ENCODE measurements at regions not wholly inside any gene's neighbourhood (a gene's known extent, or its start where the extent isn't known, plus 50 kb on each side); places are given as distances from the start of the nearest gene placed in this dataset.
"Not testable (repeated sequence)": the region's sequence is repeated elsewhere in the genome, so short reads cannot be mapped to it uniquely, and the experiment has no call there.

- Histone ChIP-seq H3K4me1 (ENCODE audit: control insufficient read depth, insufficient read depth, low read length) (no peaks in the 10 kb centered on the region), H3K4me3 (ENCODE audit: low read length) (no peak overlapping the region), H3K27ac (ENCODE audit: low read depth, low read length) (no peak overlapping the region), H3K36me3 (ENCODE audit: control insufficient read depth, insufficient read depth, low read length) (no peaks in the 10 kb centered on the region), H3K27me3 (ENCODE audit: control insufficient read depth, insufficient read depth, low read length) (no peaks in the 10 kb centered on the region), H3K9ac (ENCODE audit: low read length) (no peak overlapping the region)
Measured at GRCh38 chr3:177883091-177883490, 653.1 kb upstream of the KCNMB2 start.

- Histone ChIP-seq H3K4me3 (ENCODE audit: low read length) (no peak overlapping the region), H3K9ac (ENCODE audit: low read length) (no peak overlapping the region), H3K36me3 (ENCODE audit: control insufficient read depth, insufficient read depth, low read length) (no peaks in the 10 kb centered on the region), H3K27me3 (ENCODE audit: control insufficient read depth, insufficient read depth, low read length) (no peaks in the 10 kb centered on the region), H3K27ac (ENCODE audit: low read depth, low read length) (no peak overlapping the region), H3K4me1 (ENCODE audit: control insufficient read depth, insufficient read depth, low read length) (no peaks in the 10 kb centered on the region)
Measured at GRCh38 chr3:177883957-177884356, 652.3 kb upstream of the KCNMB2 start.

- Histone ChIP-seq H3K9ac (ENCODE audit: low read length) (no peak overlapping the region), H3K27me3 (ENCODE audit: control insufficient read depth, insufficient read depth, low read length) (no peaks in the 10 kb centered on the region), H3K36me3 (ENCODE audit: control insufficient read depth, insufficient read depth, low read length) (no peaks in the 10 kb centered on the region), H3K4me3 (ENCODE audit: low read length) (no peak overlapping the region), H3K4me1 (ENCODE audit: control insufficient read depth, insufficient read depth, low read length) (no peaks in the 10 kb centered on the region), H3K27ac (ENCODE audit: low read depth, low read length) (no peak overlapping the region)
Measured at GRCh38 chr3:177885063-177885462, 651.2 kb upstream of the KCNMB2 start.

GRCh38 chr3:177886501-177886900 lies 649.7 kb upstream of the KCNMB2 start:
- no peak overlapping the region for H3K27ac ChIP-seq (ENCODE audit: low read depth, low read length)
- H3K27me3 ChIP-seq (ENCODE audit: control insufficient read depth, insufficient read depth, low read length) = no peaks in the 10 kb centered on the region
- no peaks in the 10 kb centered on the region for H3K36me3 ChIP-seq (ENCODE audit: control insufficient read depth, insufficient read depth, low read length)
- H3K4me3 ChIP-seq (ENCODE audit: low read length) = no peak overlapping the region
- H3K4me1 ChIP-seq (ENCODE audit: control insufficient read depth, insufficient read depth, low read length) = no peaks in the 10 kb centered on the region
- H3K9ac ChIP-seq (ENCODE audit: low read length) = no peak overlapping the region

- Histone ChIP-seq H3K27ac (ENCODE audit: low read depth, low read length) (no peak overlapping the region), H3K9ac (ENCODE audit: low read length) (no peak overlapping the region), H3K27me3 (ENCODE audit: control insufficient read depth, insufficient read depth, low read length) (no peaks in the 10 kb centered on the region)
Measured at GRCh38 chr3:177887475-177887874, 648.8 kb upstream of the KCNMB2 start.

GRCh38 chr3:177889161-177889560 lies 647.1 kb upstream of the KCNMB2 start:
- Histone ChIP-seq H3K9ac (ENCODE audit: low read length) (no peak overlapping the region), H3K36me3 (ENCODE audit: control insufficient read depth, insufficient read depth, low read length) (no peaks in the 10 kb centered on the region), H3K27ac (ENCODE audit: low read depth, low read length) (no peak overlapping the region)

More at GRCh38 chr3:177887475-177887874, 648.8 kb upstream of the KCNMB2 start:
- Histone ChIP-seq H3K36me3 (ENCODE audit: control insufficient read depth, insufficient read depth, low read length) (no peaks in the 10 kb centered on the region), H3K4me3 (ENCODE audit: low read length) (no peak overlapping the region), H3K4me1 (ENCODE audit: control insufficient read depth, insufficient read depth, low read length) (no peaks in the 10 kb centered on the region)

GRCh38 chr3:177889652-177890358 lies 646.4 kb upstream of the KCNMB2 start:
- H3K4me3 ChIP-seq (ENCODE audit: low read length) = no peak overlapping the region
- H3K27ac ChIP-seq (ENCODE audit: low read depth, low read length) = no peak overlapping the region
- no peak overlapping the region for H3K9ac ChIP-seq (ENCODE audit: low read length)
- no peaks in the 10 kb centered on the region for H3K27me3 ChIP-seq (ENCODE audit: control insufficient read depth, insufficient read depth, low read length)
- no peaks in the 10 kb centered on the region for H3K4me1 ChIP-seq (ENCODE audit: control insufficient read depth, insufficient read depth, low read length)
- no peaks in the 10 kb centered on the region for H3K36me3 ChIP-seq (ENCODE audit: control insufficient read depth, insufficient read depth, low read length)

More at GRCh38 chr3:177889161-177889560, 647.1 kb upstream of the KCNMB2 start:
- Histone ChIP-seq H3K27me3 (ENCODE audit: control insufficient read depth, insufficient read depth, low read length) (no peaks in the 10 kb centered on the region), H3K4me3 (ENCODE audit: low read length) (no peak overlapping the region), H3K4me1 (ENCODE audit: control insufficient read depth, insufficient read depth, low read length) (no peaks in the 10 kb centered on the region)

- H3K4me1 ChIP-seq (ENCODE audit: control insufficient read depth, insufficient read depth, low read length) = no peaks in the 10 kb centered on the region
- H3K4me3 ChIP-seq (ENCODE audit: low read length) = no peak overlapping the region
- no peaks in the 10 kb centered on the region for H3K36me3 ChIP-seq (ENCODE audit: control insufficient read depth, insufficient read depth, low read length)
- H3K27me3 ChIP-seq (ENCODE audit: control insufficient read depth, insufficient read depth, low read length) = no peaks in the 10 kb centered on the region
- H3K27ac ChIP-seq (ENCODE audit: low read depth, low read length) = no peak overlapping the region
- H3K9ac ChIP-seq (ENCODE audit: low read length) = no peak overlapping the region
Measured at GRCh38 chr3:177890359-177890683, 645.9 kb upstream of the KCNMB2 start.

- not testable (repeated sequence) for H3K36me3 ChIP-seq (ENCODE audit: control insufficient read depth, insufficient read depth, low read length)
Measured at GRCh38 chr3:177891569-177891968, 644.7 kb upstream of the KCNMB2 start.

GRCh38 chr3:177893331-177893730 lies 642.9 kb upstream of the KCNMB2 start:
- H3K4me1 ChIP-seq (ENCODE audit: control insufficient read depth, insufficient read depth, low read length) = no peaks in the 10 kb centered on the region
- H3K9ac ChIP-seq (ENCODE audit: low read length) = no peak overlapping the region
- H3K27me3 ChIP-seq (ENCODE audit: control insufficient read depth, insufficient read depth, low read length) = no peaks in the 10 kb centered on the region
- no peaks in the 10 kb centered on the region for H3K36me3 ChIP-seq (ENCODE audit: control insufficient read depth, insufficient read depth, low read length)
- H3K4me3 ChIP-seq (ENCODE audit: low read length) = no peak overlapping the region
- H3K27ac ChIP-seq (ENCODE audit: low read depth, low read length) = no peak overlapping the region

More at GRCh38 chr3:177891569-177891968, 644.7 kb upstream of the KCNMB2 start:
- not testable (repeated sequence) for H3K27ac ChIP-seq (ENCODE audit: low read depth, low read length); H3K27me3 ChIP-seq (ENCODE audit: control insufficient read depth, insufficient read depth, low read length); H3K9ac ChIP-seq (ENCODE audit: low read length); H3K4me1 ChIP-seq (ENCODE audit: control insufficient read depth, insufficient read depth, low read length); H3K4me3 ChIP-seq (ENCODE audit: low read length)

- H3K4me3 ChIP-seq (ENCODE audit: low read length) = no peak overlapping the region
- H3K27ac ChIP-seq (ENCODE audit: low read depth, low read length) = no peak overlapping the region
- no peaks in the 10 kb centered on the region for H3K27me3 ChIP-seq (ENCODE audit: control insufficient read depth, insufficient read depth, low read length)
- no peaks in the 10 kb centered on the region for H3K36me3 ChIP-seq (ENCODE audit: control insufficient read depth, insufficient read depth, low read length)
- no peaks in the 10 kb centered on the region for H3K4me1 ChIP-seq (ENCODE audit: control insufficient read depth, insufficient read depth, low read length)
- no peak overlapping the region for H3K9ac ChIP-seq (ENCODE audit: low read length)
Measured at GRCh38 chr3:177894081-177894728, 642.0 kb upstream of the KCNMB2 start.

- H3K27ac ChIP-seq (ENCODE audit: low read depth, low read length) = no peak overlapping the region
- no peak overlapping the region for H3K4me3 ChIP-seq (ENCODE audit: low read length)
- no peak overlapping the region for H3K9ac ChIP-seq (ENCODE audit: low read length)
- H3K27me3 ChIP-seq (ENCODE audit: control insufficient read depth, insufficient read depth, low read length) = no peaks in the 10 kb centered on the region
- no peaks in the 10 kb centered on the region for H3K4me1 ChIP-seq (ENCODE audit: control insufficient read depth, insufficient read depth, low read length)
- no peaks in the 10 kb centered on the region for H3K36me3 ChIP-seq (ENCODE audit: control insufficient read depth, insufficient read depth, low read length)
Measured at GRCh38 chr3:177898185-177898584, 638.1 kb upstream of the KCNMB2 start.

Measured in rectal smooth muscle tissue (tissue), 1 donor.